Neural cell (in vitro differentiated cells): ENCODE measurements at regions not wholly inside any gene's neighbourhood (a gene's known extent, or its start where the extent isn't known, plus 50 kb on each side); places are given as distances from the start of the nearest gene placed in this dataset.

ENCODE experiments used
- H2AFZ ChIP-seq: fragments of 200-600, 300-800 bp; sonication (generic), shearing (Covaris generic); 2 replicates; pipeline ENCODE4 v1.6.0; 2014; ENCODE audit warnings: low read depth, mild to moderate bottlenecking, antibody characterized with exemption, low read length, moderate library complexity
- H3F3A ChIP-seq: fragments of 200-600 bp; shearing (Covaris generic); 2 replicates; pipeline ENCODE4 v1.6.1; 2016; ENCODE audit warnings: mild to moderate bottlenecking, moderate library complexity, mixed read lengths, antibody characterized with exemption, low read length; ENCODE audit not compliant: insufficient read depth, poor library complexity, severe bottlenecking
- H3K27ac ChIP-seq: fragments of 200-600, 300-800 bp; sonication (generic), shearing (Covaris generic); 2 replicates; pipeline ENCODE4 v1.5.1; 2014; ENCODE audit warnings: mild to moderate bottlenecking, low read length, moderate library complexity
- H3K27me3 ChIP-seq: fragments of 300-800, 200-600 bp; sonication (generic), shearing (Covaris generic); 2 replicates; pipeline ENCODE4 v1.6.0; 2014; ENCODE audit warnings: mild to moderate bottlenecking, low read depth, low read length, moderate library complexity; ENCODE audit not compliant: insufficient read depth
- H3K36me3 ChIP-seq: fragments of 300-800, 200-600 bp; sonication (generic), shearing (Covaris generic); 2 replicates; pipeline ENCODE4 v1.5.1; 2014; ENCODE audit warnings: mild to moderate bottlenecking, antibody characterized with exemption, low read length, moderate library complexity; ENCODE audit not compliant: insufficient read depth
- H3K4me2 ChIP-seq: fragments of 300-800, 200-600 bp; sonication (generic), shearing (Covaris generic); 2 replicates; pipeline ENCODE4 v1.6.0; 2014; ENCODE audit warnings: mild to moderate bottlenecking, low read length
- H3K4me3 ChIP-seq: fragments of 300-800, 200-600 bp; sonication (generic), shearing (Covaris generic); 2 replicates; pipeline ENCODE4 v1.5.1; 2014; ENCODE audit warnings: mild to moderate bottlenecking, low read length, moderate library complexity
- H3K79me2 ChIP-seq: fragments of 200-600 bp; shearing (Covaris generic); replicated peaks from 2 replicates; pipeline ENCODE4 v1.6.0; 2014; ENCODE audit warnings: mild to moderate bottlenecking, low read length, moderate library complexity; ENCODE audit not compliant: insufficient read depth
- H3K9ac ChIP-seq: fragments of 300-800, 200-600 bp; sonication (generic), shearing (Covaris generic); 2 replicates; pipeline ENCODE4 v1.6.1; 2016; ENCODE audit warnings: mild to moderate bottlenecking, low read length, mixed read lengths
- H3K9me2 ChIP-seq: fragments of 200-600 bp; shearing (Covaris generic); 2 replicates; pipeline ENCODE4 v1.6.1; 2016; ENCODE audit warnings: mild to moderate bottlenecking, low read length, mixed read lengths; ENCODE audit not compliant: insufficient read depth
- H3K9me3 ChIP-seq: fragments of 200-600, 300-800 bp; sonication (generic), shearing (Covaris generic); 2 replicates; pipeline ENCODE4 v1.6.1; 2016; ENCODE audit warnings: mild to moderate bottlenecking, mixed run types, low read length, moderate library complexity, mixed read lengths
- H4K20me1 ChIP-seq: fragments of 200-600 bp; shearing (Covaris generic); 2 replicates; pipeline ENCODE4 v1.6.1; 2016; ENCODE audit warnings: mild to moderate bottlenecking, mixed run types; ENCODE audit not compliant: insufficient read depth
- EP300 ChIP-seq: fragments of 450-650 bp; conservative IDR thresholded peaks from 2 replicates; pipeline ENCODE4 v1.6.1; 2014; ENCODE audit warnings: antibody characterized with exemption, mild to moderate bottlenecking, moderate library complexity; ENCODE audit not compliant: poor library complexity, severe bottlenecking
- EZH2 ChIP-seq: fragments of 200-600, 300-800 bp; shearing (Covaris generic), sonication (generic); IDR thresholded peaks from 2 replicates; pipeline ENCODE4 v1.6.1; 2014; ENCODE audit warnings: antibody characterized with exemption, low read length, borderline replicate concordance, mild to moderate bottlenecking; ENCODE audit not compliant: insufficient read depth, poor library complexity, severe bottlenecking
- MXI1 ChIP-seq: fragments of 450-650 bp; conservative IDR thresholded peaks from 2 replicates; pipeline ENCODE4 v1.6.1; 2014; ENCODE audit warnings: antibody characterized with exemption, mild to moderate bottlenecking; ENCODE audit not compliant: poor library complexity, severe bottlenecking
- POLR2AphosphoS5 ChIP-seq: IDR thresholded peaks from 2 replicates; pipeline ENCODE4 v1.6.1; 2012
- RAD21 ChIP-seq: fragments of 450-650 bp; conservative IDR thresholded peaks from 2 replicates; pipeline ENCODE4 v1.6.1; 2014; ENCODE audit warnings: antibody characterized with exemption, mild to moderate bottlenecking, moderate library complexity
- REST ChIP-seq: IDR thresholded peaks from 2 replicates; pipeline ENCODE4 v1.6.1; 2012; ENCODE audit warnings: borderline replicate concordance
- SMC3 ChIP-seq: fragments of 450-650 bp; conservative IDR thresholded peaks from 2 replicates; pipeline ENCODE4 v1.6.1; 2014; ENCODE audit warnings: antibody characterized with exemption, mild to moderate bottlenecking, moderate library complexity; ENCODE audit not compliant: poor library complexity
- TAF1 ChIP-seq: IDR thresholded peaks from 2 replicates; pipeline ENCODE4 v1.6.1; 2012; ENCODE audit warnings: low read depth
- TF ChIP-seq, protein P1 (sequence below): fragments of 450-650 bp; IDR thresholded peaks from 2 replicates; pipeline ENCODE4 v1.5.1; 2014; ENCODE audit warnings: antibody characterized with exemption, mild to moderate bottlenecking, moderate library complexity; ENCODE audit not compliant: poor library complexity, severe bottlenecking

GRCh38 chr10:130479146-130479545 lies 343.0 kb downstream of the GLRX3 start:
- H3K4me2 ChIP-seq: no peak overlapping the region
- H3K9me3 ChIP-seq: no peaks in the 10 kb centered on the region
- no peak overlapping the region for H3K27ac ChIP-seq
- H3K9ac ChIP-seq: no peak overlapping the region
- TF ChIP-seq TAF1 (no peak), REST (no peak), POLR2AphosphoS5 (no peak), RAD21 (no peak), SMC3 (no peak), MXI1 (no peak), EZH2 (no peak), EP300 (no peak)
- TF ChIP-seq, protein P1, sequence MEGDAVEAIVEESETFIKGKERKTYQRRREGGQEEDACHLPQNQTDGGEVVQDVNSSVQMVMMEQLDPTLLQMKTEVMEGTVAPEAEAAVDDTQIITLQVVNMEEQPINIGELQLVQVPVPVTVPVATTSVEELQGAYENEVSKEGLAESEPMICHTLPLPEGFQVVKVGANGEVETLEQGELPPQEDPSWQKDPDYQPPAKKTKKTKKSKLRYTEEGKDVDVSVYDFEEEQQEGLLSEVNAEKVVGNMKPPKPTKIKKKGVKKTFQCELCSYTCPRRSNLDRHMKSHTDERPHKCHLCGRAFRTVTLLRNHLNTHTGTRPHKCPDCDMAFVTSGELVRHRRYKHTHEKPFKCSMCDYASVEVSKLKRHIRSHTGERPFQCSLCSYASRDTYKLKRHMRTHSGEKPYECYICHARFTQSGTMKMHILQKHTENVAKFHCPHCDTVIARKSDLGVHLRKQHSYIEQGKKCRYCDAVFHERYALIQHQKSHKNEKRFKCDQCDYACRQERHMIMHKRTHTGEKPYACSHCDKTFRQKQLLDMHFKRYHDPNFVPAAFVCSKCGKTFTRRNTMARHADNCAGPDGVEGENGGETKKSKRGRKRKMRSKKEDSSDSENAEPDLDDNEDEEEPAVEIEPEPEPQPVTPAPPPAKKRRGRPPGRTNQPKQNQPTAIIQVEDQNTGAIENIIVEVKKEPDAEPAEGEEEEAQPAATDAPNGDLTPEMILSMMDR: no peak
- no peak overlapping the region for H2AFZ ChIP-seq
- no peak overlapping the region for H3K4me3 ChIP-seq
- H3K79me2 ChIP-seq: no peaks in the 10 kb centered on the region
- H3K27me3 ChIP-seq: peaks cover 14% of the 10 kb centered on the region
- H4K20me1 ChIP-seq: no peaks in the 10 kb centered on the region
- H3K9me2 ChIP-seq: no peaks in the 10 kb centered on the region
- H3K36me3 ChIP-seq: no peaks in the 10 kb centered on the region
- no peaks in the 10 kb centered on the region for H3F3A ChIP-seq

DNA sequence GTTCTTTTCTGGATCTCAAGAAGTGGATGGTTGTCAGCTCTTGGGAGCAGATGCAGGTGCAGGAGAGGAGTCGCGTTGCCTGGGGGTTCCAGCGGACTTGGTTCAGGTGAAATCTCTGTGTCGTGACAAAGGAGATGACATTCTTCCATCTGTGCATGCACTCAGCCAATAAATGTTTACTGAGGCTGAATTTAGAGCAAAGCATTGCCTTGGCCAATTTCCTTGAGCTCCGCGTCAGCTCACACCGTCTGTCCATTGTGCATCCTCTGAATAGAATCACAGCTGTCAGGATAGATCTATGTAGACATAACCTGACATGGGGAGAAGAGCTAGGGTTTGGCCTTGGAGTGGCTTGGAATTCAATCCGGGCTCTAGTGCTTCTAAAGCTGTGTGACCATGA lies 343.7 kb downstream of the GLRX3 start:
- Histone ChIP-seq H3K79me2 (no peaks in the 10 kb centered on the region), H3K27ac (no peak overlapping the region), H3K9me3 (no peaks in the 10 kb centered on the region), H3K27me3 (peaks cover 21% of the 10 kb centered on the region), H4K20me1 (no peaks in the 10 kb centered on the region), H2AFZ (no peak overlapping the region), H3K36me3 (no peaks in the 10 kb centered on the region), H3K9ac (no peak overlapping the region), H3K9me2 (no peaks in the 10 kb centered on the region), H3K4me3 (no peak overlapping the region), H3K4me2 (no peak overlapping the region), H3F3A (no peaks in the 10 kb centered on the region)
- no peak for TF ChIP-seq EZH2
- TF ChIP-seq RAD21: no peak
- no peak for TF ChIP-seq SMC3
- TF ChIP-seq MXI1: no peak
- no peak for TF ChIP-seq EP300
- TF ChIP-seq, protein P1: no peak
- no peak for TF ChIP-seq POLR2AphosphoS5
- TF ChIP-seq REST: no peak
- no peak for TF ChIP-seq TAF1
